ENCODE measurements at regions not wholly inside any gene's neighbourhood (a gene's known extent, or its start where the extent isn't known, plus 50 kb on each side); places are given as distances from the start of the nearest gene placed in this dataset.
A peak's percentile ranks its signal among the peaks of the same experiment; 100 is the strongest.

DNA sequence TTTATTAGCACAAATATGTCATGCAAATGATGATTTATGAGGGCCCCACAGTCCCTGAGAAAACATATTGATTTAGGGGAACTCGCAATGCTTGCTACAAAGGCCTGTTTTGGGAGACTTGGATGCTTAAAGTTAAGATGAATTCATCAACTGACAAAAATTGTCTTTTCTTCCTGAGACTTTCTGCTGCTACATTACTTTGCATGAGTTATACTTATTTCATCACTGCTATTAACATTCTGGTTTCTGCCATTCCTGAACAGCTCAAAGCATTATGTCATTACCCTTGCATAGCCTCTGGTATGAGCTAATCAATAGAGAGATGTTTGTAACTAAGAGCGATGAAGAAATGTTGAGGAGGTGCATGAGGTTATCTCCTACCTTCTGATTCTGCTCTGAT lies 74.4 kb downstream of the SOX11 start:
- no TSS peak for BruUV-seq (replicated peaks)
- intact Hi-C loops (cut with micrococcal nuclease; ENCODE audit: unreplicated experiment), result no loop called here
- 4% methylated on average over 2 of the region's 2 CpGs for WGBS (ENCODE audit: low lambda C conversion rate)
- Histone ChIP-seq H3K4me3 (replicated peaks in 1 of 3; ENCODE audit: insufficient read depth in 1 of 3, low read depth in 2 of 3, low read length in 3 of 3) (no peak overlapping the region), H4K20me1 (ENCODE audit: insufficient read depth, low read length) (no peaks in the 10 kb centered on the region), H3K36me3 (replicated peaks in 1 of 2; ENCODE audit: control insufficient read depth in 1 of 2, insufficient read depth in 2 of 2, low read length in 2 of 2) (no peaks in the 10 kb centered on the region), H3K9ac (ENCODE audit: insufficient read depth, low read depth, low read length) (no peak overlapping the region), H2AFZ (ENCODE audit: low read length) (no peak overlapping the region), H3K9me3 (ENCODE audit: low read length) (peaks cover 29% of the 10 kb centered on the region), H3K79me2 (ENCODE audit: insufficient read depth, low read length) (no peaks in the 10 kb centered on the region), H3K27me3 (ENCODE audit: control insufficient read depth in 1 of 2, insufficient read depth in 2 of 2, low read length in 2 of 2) (no peaks in the 10 kb centered on the region), H3K4me2 (ENCODE audit: low read depth, low read length) (no peak overlapping the region), H3K27ac (ENCODE audit: extremely low read length, insufficient read depth, low read length) (no peak overlapping the region), H3K4me1 (ENCODE audit: insufficient read depth, low read length) (no peaks in the 10 kb centered on the region)
- TF ChIP-seq ZNF264 (CRISPR knock-in tag; IDR thresholded peaks at IDR 0.05) (no peak), ATF7 (IDR thresholded peaks at IDR 0.05) (peak; percentile 54; the same call in 1 of the 2 replicates), ATF7 (CRISPR knock-in tag; IDR thresholded peaks at IDR 0.05) (no peak)
- in situ Hi-C loops (cut with HindIII; ENCODE audit: extremely low pct_ligation_motif_present, low pct_unique_long_range_greater_than_20kb), result no loop called here
- FAIRE-seq, result no peak
- POLR2A ChIA-PET, result no interaction called here
- CTCF ChIA-PET (ENCODE audit: low intra/inter-chr PET ratio, low total read pairs), result no interaction called here
- no peak for DNase-seq (ENCODE audit: low spot score)
- ATAC-seq, result no peak

DNA sequence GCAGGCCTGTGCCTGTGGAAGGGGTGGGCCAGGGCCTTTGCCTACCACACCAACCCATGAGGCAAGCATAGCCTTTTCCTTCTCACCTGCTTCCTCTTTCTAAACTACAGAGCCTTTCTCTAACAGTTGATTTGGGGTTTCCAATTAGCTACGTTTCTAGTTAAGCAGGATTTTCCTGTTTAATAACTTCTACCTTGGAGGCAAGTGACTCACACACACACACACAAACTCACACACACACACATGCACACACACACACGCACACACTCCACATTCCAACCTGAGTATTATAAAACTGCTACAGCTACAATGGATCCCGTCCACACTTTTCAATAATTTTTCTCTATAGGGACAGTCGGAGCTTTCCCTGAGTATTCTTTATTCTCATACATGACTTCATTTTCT lies 84.9 kb downstream of the SOX11 start:
- H3K27ac ChIP-seq (ENCODE audit: extremely low read length, insufficient read depth, low read length), result no peak overlapping the region
- no peak overlapping the region for H3K9ac ChIP-seq (ENCODE audit: insufficient read depth, low read depth, low read length)
- WGBS (ENCODE audit: low lambda C conversion rate), result 1% methylated on average over 4 of the region's 4 CpGs
- TF ChIP-seq KDM5A (IDR thresholded peaks at IDR 0.05; ENCODE audit: borderline replicate concordance, low read length) (no peak), FLYWCH1 (CRISPR knock-in tag; IDR thresholded peaks at IDR 0.05) (no peak), IKZF1 (IDR thresholded peaks at IDR 0.05) (no peak), SALL1 (CRISPR knock-in tag; IDR thresholded peaks at IDR 0.05) (no peak), CEBPG (CRISPR knock-in tag; IDR thresholded peaks at IDR 0.05) (no peak), HDAC1 (CRISPR knock-in tag; IDR thresholded peaks at IDR 0.05) (no peak)
- TF ChIP-seq, protein P1, sequence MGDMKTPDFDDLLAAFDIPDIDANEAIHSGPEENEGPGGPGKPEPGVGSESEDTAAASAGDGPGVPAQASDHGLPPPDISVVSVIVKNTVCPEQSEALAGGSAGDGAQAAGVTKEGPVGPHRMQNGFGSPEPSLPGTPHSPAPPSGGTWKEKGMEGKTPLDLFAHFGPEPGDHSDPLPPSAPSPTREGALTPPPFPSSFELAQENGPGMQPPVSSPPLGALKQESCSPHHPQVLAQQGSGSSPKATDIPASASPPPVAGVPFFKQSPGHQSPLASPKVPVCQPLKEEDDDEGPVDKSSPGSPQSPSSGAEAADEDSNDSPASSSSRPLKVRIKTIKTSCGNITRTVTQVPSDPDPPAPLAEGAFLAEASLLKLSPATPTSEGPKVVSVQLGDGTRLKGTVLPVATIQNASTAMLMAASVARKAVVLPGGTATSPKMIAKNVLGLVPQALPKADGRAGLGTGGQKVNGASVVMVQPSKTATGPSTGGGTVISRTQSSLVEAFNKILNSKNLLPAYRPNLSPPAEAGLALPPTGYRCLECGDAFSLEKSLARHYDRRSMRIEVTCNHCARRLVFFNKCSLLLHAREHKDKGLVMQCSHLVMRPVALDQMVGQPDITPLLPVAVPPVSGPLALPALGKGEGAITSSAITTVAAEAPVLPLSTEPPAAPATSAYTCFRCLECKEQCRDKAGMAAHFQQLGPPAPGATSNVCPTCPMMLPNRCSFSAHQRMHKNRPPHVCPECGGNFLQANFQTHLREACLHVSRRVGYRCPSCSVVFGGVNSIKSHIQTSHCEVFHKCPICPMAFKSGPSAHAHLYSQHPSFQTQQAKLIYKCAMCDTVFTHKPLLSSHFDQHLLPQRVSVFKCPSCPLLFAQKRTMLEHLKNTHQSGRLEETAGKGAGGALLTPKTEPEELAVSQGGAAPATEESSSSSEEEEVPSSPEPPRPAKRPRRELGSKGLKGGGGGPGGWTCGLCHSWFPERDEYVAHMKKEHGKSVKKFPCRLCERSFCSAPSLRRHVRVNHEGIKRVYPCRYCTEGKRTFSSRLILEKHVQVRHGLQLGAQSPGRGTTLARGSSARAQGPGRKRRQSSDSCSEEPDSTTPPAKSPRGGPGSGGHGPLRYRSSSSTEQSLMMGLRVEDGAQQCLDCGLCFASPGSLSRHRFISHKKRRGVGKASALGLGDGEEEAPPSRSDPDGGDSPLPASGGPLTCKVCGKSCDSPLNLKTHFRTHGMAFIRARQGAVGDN (CRISPR knock-in tag; IDR thresholded peaks at IDR 0.05), result no peak
- TF ChIP-seq, protein P2, sequence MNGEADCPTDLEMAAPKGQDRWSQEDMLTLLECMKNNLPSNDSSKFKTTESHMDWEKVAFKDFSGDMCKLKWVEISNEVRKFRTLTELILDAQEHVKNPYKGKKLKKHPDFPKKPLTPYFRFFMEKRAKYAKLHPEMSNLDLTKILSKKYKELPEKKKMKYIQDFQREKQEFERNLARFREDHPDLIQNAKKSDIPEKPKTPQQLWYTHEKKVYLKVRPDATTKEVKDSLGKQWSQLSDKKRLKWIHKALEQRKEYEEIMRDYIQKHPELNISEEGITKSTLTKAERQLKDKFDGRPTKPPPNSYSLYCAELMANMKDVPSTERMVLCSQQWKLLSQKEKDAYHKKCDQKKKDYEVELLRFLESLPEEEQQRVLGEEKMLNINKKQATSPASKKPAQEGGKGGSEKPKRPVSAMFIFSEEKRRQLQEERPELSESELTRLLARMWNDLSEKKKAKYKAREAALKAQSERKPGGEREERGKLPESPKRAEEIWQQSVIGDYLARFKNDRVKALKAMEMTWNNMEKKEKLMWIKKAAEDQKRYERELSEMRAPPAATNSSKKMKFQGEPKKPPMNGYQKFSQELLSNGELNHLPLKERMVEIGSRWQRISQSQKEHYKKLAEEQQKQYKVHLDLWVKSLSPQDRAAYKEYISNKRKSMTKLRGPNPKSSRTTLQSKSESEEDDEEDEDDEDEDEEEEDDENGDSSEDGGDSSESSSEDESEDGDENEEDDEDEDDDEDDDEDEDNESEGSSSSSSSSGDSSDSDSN (CRISPR knock-in tag; IDR thresholded peaks at IDR 0.05), result no peak
- no peak overlapping the region for H3K4me2 ChIP-seq (ENCODE audit: low read depth, low read length)
- peaks cover 31% of the 10 kb centered on the region for H3K9me3 ChIP-seq (ENCODE audit: low read length)
- no peaks in the 10 kb centered on the region for H3K4me1 ChIP-seq (ENCODE audit: insufficient read depth, low read length)
- no peak overlapping the region for H2AFZ ChIP-seq (ENCODE audit: low read length)
- CTCF ChIA-PET (ENCODE audit: low intra/inter-chr PET ratio, low total read pairs), result no interaction called here
- POLR2A ChIA-PET, result no interaction called here
- H3K36me3 ChIP-seq (replicated peaks in 1 of 2; ENCODE audit: control insufficient read depth in 1 of 2, insufficient read depth in 2 of 2, low read length in 2 of 2), result no peaks in the 10 kb centered on the region
- no peak for FAIRE-seq
- intact Hi-C loops (cut with micrococcal nuclease; ENCODE audit: unreplicated experiment), result no loop called here
- in situ Hi-C loops (cut with HindIII; ENCODE audit: extremely low pct_ligation_motif_present, low pct_unique_long_range_greater_than_20kb), result no loop called here
- H3K79me2 ChIP-seq (ENCODE audit: insufficient read depth, low read length), result no peaks in the 10 kb centered on the region
- no TSS peak for BruUV-seq (replicated peaks)
- no peak for ATAC-seq
- no peaks in the 10 kb centered on the region for H3K27me3 ChIP-seq (ENCODE audit: control insufficient read depth in 1 of 2, insufficient read depth in 2 of 2, low read length in 2 of 2)
- no peak for DNase-seq (ENCODE audit: low spot score)
- H3K4me3 ChIP-seq (replicated peaks in 1 of 3; ENCODE audit: insufficient read depth in 1 of 3, low read depth in 2 of 3, low read length in 3 of 3), result no peak overlapping the region
- no peaks in the 10 kb centered on the region for H4K20me1 ChIP-seq (ENCODE audit: insufficient read depth, low read length)

Measured in HepG2 (cell line).